ENCODE measurements at regions not wholly inside any gene's neighbourhood (a gene's known extent, or its start where the extent isn't known, plus 50 kb on each side); places are given as distances from the start of the nearest gene placed in this dataset.

GRCh38 chr10:47063858-47064257 lies 152.6 kb downstream of the PTPN20 start:
- no peak for TF ChIP-seq CTCF (IDR thresholded peaks at IDR 0.05; ENCODE audit: borderline replicate concordance, insufficient read depth, low read depth, low read length)
- H3K4me3 ChIP-seq (ENCODE audit: low read depth, low read length): no peak overlapping the region

GRCh38 chr10:47065903-47066302 lies 154.7 kb downstream of the PTPN20 start:
- no peak overlapping the region for H3K4me3 ChIP-seq (ENCODE audit: low read depth, low read length)

GRCh38 chr10:47067949-47068940 lies 157.0 kb downstream of the PTPN20 start:
- H3K4me3 ChIP-seq (ENCODE audit: low read depth, low read length): no peak overlapping the region
- no peak for TF ChIP-seq CTCF (IDR thresholded peaks at IDR 0.05; ENCODE audit: borderline replicate concordance, insufficient read depth, low read depth, low read length)

More at GRCh38 chr10:47065903-47066302, 154.7 kb downstream of the PTPN20 start:
- no peak for TF ChIP-seq CTCF (IDR thresholded peaks at IDR 0.05; ENCODE audit: borderline replicate concordance, insufficient read depth, low read depth, low read length)

DNA sequence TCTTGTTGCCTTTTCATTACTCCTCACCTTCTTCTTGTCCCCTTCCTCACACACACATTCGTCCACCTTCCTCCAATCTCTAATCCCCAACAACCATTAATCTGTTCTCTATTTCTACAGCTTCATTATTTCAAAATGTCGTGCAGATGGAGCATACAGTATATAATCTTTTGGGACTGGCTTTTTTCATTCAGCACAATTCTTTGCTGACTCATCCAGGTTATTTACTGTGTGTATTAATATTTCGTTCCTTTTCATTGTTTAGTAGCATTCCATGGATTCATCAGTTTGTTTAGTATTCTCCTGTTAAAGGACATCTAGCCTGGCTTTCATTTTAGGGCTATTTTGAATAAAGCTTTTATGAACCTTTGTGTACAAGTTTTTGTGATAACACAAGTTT lies 159.3 kb downstream of the PTPN20 start:
- H3K4me3 ChIP-seq (ENCODE audit: low read depth, low read length): no peak overlapping the region
- TF ChIP-seq CTCF (IDR thresholded peaks at IDR 0.05; ENCODE audit: borderline replicate concordance, insufficient read depth, low read depth, low read length): no peak

- H3K4me3 ChIP-seq (ENCODE audit: low read depth, low read length): no peak overlapping the region
These were observed 160.7 kb downstream of the PTPN20 start for GRCh38 chr10:47071891-47072290.

GRCh38 chr10:47073967-47074366 lies 162.7 kb downstream of the PTPN20 start:
- H3K4me3 ChIP-seq (ENCODE audit: low read depth, low read length): no peak overlapping the region
- no peak for TF ChIP-seq CTCF (IDR thresholded peaks at IDR 0.05; ENCODE audit: borderline replicate concordance, insufficient read depth, low read depth, low read length)

More at GRCh38 chr10:47071891-47072290, 160.7 kb downstream of the PTPN20 start:
- no peak for TF ChIP-seq CTCF (IDR thresholded peaks at IDR 0.05; ENCODE audit: borderline replicate concordance, insufficient read depth, low read depth, low read length)

DNA sequence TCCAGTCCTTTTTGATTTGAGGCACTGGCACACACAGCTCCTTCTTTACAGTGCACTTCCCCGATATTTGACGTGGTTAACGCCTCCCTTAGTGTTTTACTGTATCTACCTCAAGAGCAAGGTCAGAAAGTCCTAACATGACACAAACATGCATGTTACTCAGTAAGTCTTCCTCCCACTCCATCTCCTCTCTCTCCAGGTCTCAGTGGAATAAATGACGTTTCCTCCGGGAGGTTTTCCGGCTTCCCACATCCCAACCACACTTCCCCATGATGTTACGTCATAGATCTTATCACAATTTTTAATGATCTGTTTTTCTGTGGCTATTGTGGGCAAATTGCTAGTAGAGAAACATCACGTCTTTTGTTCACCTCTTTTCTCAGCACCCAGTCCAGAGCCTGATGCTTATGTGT lies 165.7 kb downstream of the PTPN20 start:
- no peak overlapping the region for H3K4me3 ChIP-seq (ENCODE audit: low read depth, low read length)
- TF ChIP-seq CTCF (IDR thresholded peaks at IDR 0.05; ENCODE audit: borderline replicate concordance, insufficient read depth, low read depth, low read length): no peak
